ENCODE measurements at regions not wholly inside any gene's neighbourhood (a gene's known extent, or its start where the extent isn't known, plus 50 kb on each side); places are given as distances from the start of the nearest gene placed in this dataset.

- no peak for TF ChIP-seq POLR2AphosphoS5 (IDR thresholded peaks at IDR 0.05; ENCODE audit: borderline replicate concordance, low read depth, low read length)
- TF ChIP-seq EZH2 (IDR thresholded peaks at IDR 0.05), result no peak
Observed at GRCh38 chr16:65515193-65515592, 393.3 kb upstream of the CDH11 start.
